Panc1 (cell line): ENCODE measurements at regions not wholly inside any gene's neighbourhood (a gene's known extent, or its start where the extent isn't known, plus 50 kb on each side); places are given as distances from the start of the nearest gene placed in this dataset.

Source experiments
- ATAC-seq: fragments of 200-7000 bp; cut with Tn5 transposase; 2 replicates; pipeline ENCODE4 v1.9.1; 2020; ENCODE audit warnings: mild to moderate bottlenecking, moderate library complexity
- BruUV-seq: library from RNA; stranded (reverse); fragments of 400-500 nt; replicated peaks from 2 replicates; lab custom pipeline; 2021; lab: Mats Ljungman, UMichigan
- CTCF ChIA-PET: fragments of 300-600 bp; sonication (Branson Sonifier 250); formaldehyde crosslinking; loops from one replicate; lab custom pipeline; 2022; ENCODE audit warnings: antibody characterized with exemption; lab: Charles Lee
- POLR2A ChIA-PET: fragments of 300-600 bp; sonication (Branson Sonifier 250); formaldehyde crosslinking; loops from one replicate; lab custom pipeline; 2022; ENCODE audit warnings: antibody characterized with exemption; lab: Charles Lee
- DNase-seq: peaks from one replicate; pipeline ENCODE4 v3.0.0-alpha.2; 2010; ENCODE audit warnings: low read depth, low spot score
- H3K27ac ChIP-seq: 2 replicates; pipeline ENCODE4 v1.5.1; 2011; ENCODE audit warnings: mild to moderate bottlenecking, low read length, inconsistent platforms
- H3K27me3 ChIP-seq: fragments of 200-500 bp; sonication (Bioruptor generic); 2 replicates; pipeline ENCODE4 v1.6.0; 2014; ENCODE audit warnings: low read length, inconsistent platforms; ENCODE audit not compliant: control insufficient read depth, insufficient read depth
- H3K36me3 ChIP-seq: fragments of 200-500 bp; sonication (Bioruptor generic); 2 replicates; pipeline ENCODE4 v1.5.1; 2014; ENCODE audit warnings: inconsistent platforms, mild to moderate bottlenecking, low read length, moderate library complexity; ENCODE audit not compliant: control insufficient read depth, insufficient read depth
- H3K4me1 ChIP-seq: 2 replicates; pipeline ENCODE4 v1.5.1; 2011; ENCODE audit warnings: inconsistent platforms, mild to moderate bottlenecking, low read length, moderate library complexity; ENCODE audit not compliant: control insufficient read depth, insufficient read depth
- H3K4me3 ChIP-seq, 2 experiments: 2 replicates each; pipeline ENCODE4 v1.5.1; 2011 to 2012; ENCODE audit warnings: low read depth in 2 of 2, low read length in 2 of 2, mild to moderate bottlenecking in 2 of 2, inconsistent platforms in 1 of 2, moderate library complexity in 1 of 2
- H3K9me3 ChIP-seq: fragments of 200-500 bp; sonication (Bioruptor generic); 2 replicates; pipeline ENCODE4 v1.5.1; 2014; ENCODE audit warnings: low read depth, mild to moderate bottlenecking, inconsistent platforms, low read length, moderate library complexity; ENCODE audit not compliant: control insufficient read depth, insufficient read depth
- POLR2AphosphoS5 ChIP-seq: IDR thresholded peaks from 2 replicates; pipeline ENCODE4 v1.6.1; 2012; ENCODE audit warnings: mild to moderate bottlenecking, low read depth, low read length, moderate library complexity
- SIN3A ChIP-seq: IDR thresholded peaks from 2 replicates; pipeline ENCODE4 v1.6.1; 2012; ENCODE audit warnings: low read depth, mild to moderate bottlenecking, low read length, moderate library complexity, borderline replicate concordance; ENCODE audit not compliant: insufficient read depth
- TCF7L2 ChIP-seq: IDR thresholded peaks from 2 replicates; pipeline ENCODE4 v1.6.1; 2011; ENCODE audit warnings: mild to moderate bottlenecking, low read depth, low read length, inconsistent platforms
- in situ Hi-C: cut with HindIII; loops from 2 replicates; pipeline ENCODE4 v1.10.0; 2016; ENCODE audit warnings: low sequenced_read_pairs, low pct_unique_long_range_greater_than_20kb
- intact Hi-C: fragments of 100-400 bp; cut with micrococcal nuclease; formaldehyde crosslinking; loops from one replicate; pipeline ENCODE4 v1.10.0; 2022; ENCODE audit not compliant: unreplicated experiment
- TF ChIP-seq, protein P1 (sequence below): fragments of 450-650 bp; IDR thresholded peaks from 2 replicates; pipeline ENCODE4 v1.5.1; 2017; ENCODE audit warnings: mild to moderate bottlenecking
- TF ChIP-seq, protein P2 (sequence below), 2 experiments: IDR thresholded peaks; 2 replicates each; pipeline ENCODE4 v1.6.1; 2011 to 2012; ENCODE audit warnings: low read depth in 2 of 2, control low read depth in 1 of 2, low read length in 1 of 2, mild to moderate bottlenecking in 1 of 2, moderate library complexity in 1 of 2; ENCODE audit not compliant: insufficient read depth in 1 of 2

DNA sequence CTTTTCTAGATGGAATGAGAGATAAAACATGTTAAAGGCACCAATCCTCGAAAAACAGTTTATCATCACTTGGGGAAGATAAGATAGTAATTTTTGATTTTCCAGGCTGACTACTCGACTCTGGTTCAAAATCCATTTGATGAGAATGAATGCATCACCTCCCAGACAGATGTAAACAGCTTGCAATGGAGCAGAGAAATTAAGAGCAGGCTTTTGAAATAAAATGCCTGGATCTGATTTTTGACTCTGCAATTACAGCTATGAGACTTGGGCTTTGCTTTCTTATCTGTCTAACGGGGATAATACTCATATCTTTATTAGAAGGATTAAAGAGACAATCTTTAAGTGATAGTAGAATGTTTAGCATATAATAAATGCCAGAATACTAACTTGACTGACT lies 1148.9 kb downstream of the OLFM4 start:
- in situ Hi-C loops: no loop called here
- no peak overlapping the region for H3K27ac ChIP-seq
- no peak for DNase-seq
- H3K27me3 ChIP-seq: no peaks in the 10 kb centered on the region
- H3K4me1 ChIP-seq: no peaks in the 10 kb centered on the region
- ChIA-PET POLR2A (no interaction called here), CTCF (no interaction called here)
- no peak overlapping the region for H3K4me3 ChIP-seq
- intact Hi-C loops: no loop called here
- TF ChIP-seq SIN3A: no peak
- TF ChIP-seq POLR2AphosphoS5: no peak
- TF ChIP-seq, protein P1, sequence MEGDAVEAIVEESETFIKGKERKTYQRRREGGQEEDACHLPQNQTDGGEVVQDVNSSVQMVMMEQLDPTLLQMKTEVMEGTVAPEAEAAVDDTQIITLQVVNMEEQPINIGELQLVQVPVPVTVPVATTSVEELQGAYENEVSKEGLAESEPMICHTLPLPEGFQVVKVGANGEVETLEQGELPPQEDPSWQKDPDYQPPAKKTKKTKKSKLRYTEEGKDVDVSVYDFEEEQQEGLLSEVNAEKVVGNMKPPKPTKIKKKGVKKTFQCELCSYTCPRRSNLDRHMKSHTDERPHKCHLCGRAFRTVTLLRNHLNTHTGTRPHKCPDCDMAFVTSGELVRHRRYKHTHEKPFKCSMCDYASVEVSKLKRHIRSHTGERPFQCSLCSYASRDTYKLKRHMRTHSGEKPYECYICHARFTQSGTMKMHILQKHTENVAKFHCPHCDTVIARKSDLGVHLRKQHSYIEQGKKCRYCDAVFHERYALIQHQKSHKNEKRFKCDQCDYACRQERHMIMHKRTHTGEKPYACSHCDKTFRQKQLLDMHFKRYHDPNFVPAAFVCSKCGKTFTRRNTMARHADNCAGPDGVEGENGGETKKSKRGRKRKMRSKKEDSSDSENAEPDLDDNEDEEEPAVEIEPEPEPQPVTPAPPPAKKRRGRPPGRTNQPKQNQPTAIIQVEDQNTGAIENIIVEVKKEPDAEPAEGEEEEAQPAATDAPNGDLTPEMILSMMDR: no peak
- TF ChIP-seq TCF7L2: no peak
- TF ChIP-seq, protein P2, sequence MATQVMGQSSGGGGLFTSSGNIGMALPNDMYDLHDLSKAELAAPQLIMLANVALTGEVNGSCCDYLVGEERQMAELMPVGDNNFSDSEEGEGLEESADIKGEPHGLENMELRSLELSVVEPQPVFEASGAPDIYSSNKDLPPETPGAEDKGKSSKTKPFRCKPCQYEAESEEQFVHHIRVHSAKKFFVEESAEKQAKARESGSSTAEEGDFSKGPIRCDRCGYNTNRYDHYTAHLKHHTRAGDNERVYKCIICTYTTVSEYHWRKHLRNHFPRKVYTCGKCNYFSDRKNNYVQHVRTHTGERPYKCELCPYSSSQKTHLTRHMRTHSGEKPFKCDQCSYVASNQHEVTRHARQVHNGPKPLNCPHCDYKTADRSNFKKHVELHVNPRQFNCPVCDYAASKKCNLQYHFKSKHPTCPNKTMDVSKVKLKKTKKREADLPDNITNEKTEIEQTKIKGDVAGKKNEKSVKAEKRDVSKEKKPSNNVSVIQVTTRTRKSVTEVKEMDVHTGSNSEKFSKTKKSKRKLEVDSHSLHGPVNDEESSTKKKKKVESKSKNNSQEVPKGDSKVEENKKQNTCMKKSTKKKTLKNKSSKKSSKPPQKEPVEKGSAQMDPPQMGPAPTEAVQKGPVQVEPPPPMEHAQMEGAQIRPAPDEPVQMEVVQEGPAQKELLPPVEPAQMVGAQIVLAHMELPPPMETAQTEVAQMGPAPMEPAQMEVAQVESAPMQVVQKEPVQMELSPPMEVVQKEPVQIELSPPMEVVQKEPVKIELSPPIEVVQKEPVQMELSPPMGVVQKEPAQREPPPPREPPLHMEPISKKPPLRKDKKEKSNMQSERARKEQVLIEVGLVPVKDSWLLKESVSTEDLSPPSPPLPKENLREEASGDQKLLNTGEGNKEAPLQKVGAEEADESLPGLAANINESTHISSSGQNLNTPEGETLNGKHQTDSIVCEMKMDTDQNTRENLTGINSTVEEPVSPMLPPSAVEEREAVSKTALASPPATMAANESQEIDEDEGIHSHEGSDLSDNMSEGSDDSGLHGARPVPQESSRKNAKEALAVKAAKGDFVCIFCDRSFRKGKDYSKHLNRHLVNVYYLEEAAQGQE (IDR thresholded peaks at IDR 0.05; ENCODE audit: insufficient read depth in 1 of 2, low read depth in 2 of 2, low read length in 1 of 2): no peak
- no peaks in the 10 kb centered on the region for H3K9me3 ChIP-seq
- ATAC-seq: no peak
- no TSS peak for BruUV-seq
- H3K36me3 ChIP-seq: no peaks in the 10 kb centered on the region

DNA sequence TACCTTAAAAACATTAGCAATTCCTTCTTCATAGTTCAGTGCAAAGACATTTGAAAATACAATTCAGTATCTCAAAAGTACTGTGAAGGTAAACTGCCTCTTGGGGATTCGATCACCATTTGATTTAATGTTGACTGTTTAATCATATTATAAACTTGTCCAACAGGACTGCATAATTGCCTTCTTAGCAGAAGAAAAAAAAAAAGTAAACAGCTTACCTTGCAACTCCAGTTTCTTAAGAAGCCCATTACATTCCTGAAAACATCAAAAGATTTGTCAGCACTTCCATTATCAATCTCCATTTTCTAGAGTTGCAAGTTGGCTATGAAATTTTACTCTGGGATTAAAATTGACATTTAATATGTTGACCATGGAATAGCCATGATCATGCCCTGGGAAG lies 1154.6 kb downstream of the OLFM4 start:
- TF ChIP-seq, protein P1: no peak
- no peak for TF ChIP-seq POLR2AphosphoS5
- TF ChIP-seq SIN3A: no peak
- no peak for TF ChIP-seq TCF7L2
- TF ChIP-seq, protein P2 (IDR thresholded peaks at IDR 0.05; ENCODE audit: insufficient read depth in 1 of 2, low read depth in 2 of 2, low read length in 1 of 2): no peak
- CTCF ChIA-PET: no interaction called here
- Histone ChIP-seq H3K4me1 (no peaks in the 10 kb centered on the region), H3K27me3 (no peaks in the 10 kb centered on the region), H3K36me3 (no peaks in the 10 kb centered on the region), H3K9me3 (no peaks in the 10 kb centered on the region), H3K27ac (no peak overlapping the region), H3K4me3 (no peak overlapping the region)
- in situ Hi-C loops (no loop called here), intact Hi-C loops (no loop called here)
- no TSS peak for BruUV-seq
- ATAC-seq (no peak), DNase-seq (no peak)
- POLR2A ChIA-PET: no interaction called here
